Thoracic aorta (tissue), 2 donors: ENCODE measurements at regions not wholly inside any gene's neighbourhood (a gene's known extent, or its start where the extent isn't known, plus 50 kb on each side); places are given as distances from the start of the nearest gene placed in this dataset.
"Not testable (repeated sequence)": the region's sequence is repeated elsewhere in the genome, so short reads cannot be mapped to it uniquely, and the experiment has no call there.

Experiments used
- ATAC-seq: fragments of 150-250 bp; one replicate; pipeline ENCODE4 v1.8.0; 2017; ENCODE audit warnings: low read depth; ENCODE audit not compliant: insufficient number of reproducible peaks, low FRiP score
- DNase-seq: peaks from one replicate; pipeline ENCODE4 v3.0.0-alpha.2; 2020; ENCODE audit warnings: low spot score
- H3K27ac ChIP-seq, 2 donors: fragments of 200-600 bp; sonication (generic); 1 replicate in 1 of 2; 2 replicates in 1 of 2; pipeline ENCODE4 v1.5.1; 2016; ENCODE audit warnings: mild to moderate bottlenecking in 2 of 2, moderate library complexity in 2 of 2
- H3K27me3 ChIP-seq: fragments of 200-600 bp; sonication (generic); replicated peaks from 2 replicates; pipeline ENCODE4 v1.6.0; 2016; ENCODE audit warnings: mild to moderate bottlenecking; ENCODE audit not compliant: insufficient read depth
- H3K36me3 ChIP-seq: fragments of 200-600 bp; sonication (generic); one replicate; pipeline ENCODE4 v1.5.1; 2016
- H3K4me1 ChIP-seq, 2 donors: fragments of 200-600 bp; sonication (generic); 1 replicate in 1 of 2; 2 replicates in 1 of 2; pipeline versions ENCODE4 v1.5.1 to v1.6.0; 2016; ENCODE audit warnings: low read depth in 2 of 2, mild to moderate bottlenecking in 1 of 2; ENCODE audit not compliant: control insufficient read depth in 1 of 2
- H3K4me3 ChIP-seq: fragments of 200-600 bp; sonication (generic); 2 replicates; pipeline ENCODE4 v1.5.1; 2016; ENCODE audit warnings: mild to moderate bottlenecking
- H3K9me3 ChIP-seq: fragments of 200-600 bp; sonication (generic); 2 replicates; pipeline ENCODE4 v1.5.1; 2016
- TF ChIP-seq, protein P1 (sequence below): fragments of 200-600 bp; sonication (generic); IDR thresholded peaks from one replicate; pipeline ENCODE4 v1.5.1; 2019; ENCODE audit warnings: antibody characterized with exemption

DNA sequence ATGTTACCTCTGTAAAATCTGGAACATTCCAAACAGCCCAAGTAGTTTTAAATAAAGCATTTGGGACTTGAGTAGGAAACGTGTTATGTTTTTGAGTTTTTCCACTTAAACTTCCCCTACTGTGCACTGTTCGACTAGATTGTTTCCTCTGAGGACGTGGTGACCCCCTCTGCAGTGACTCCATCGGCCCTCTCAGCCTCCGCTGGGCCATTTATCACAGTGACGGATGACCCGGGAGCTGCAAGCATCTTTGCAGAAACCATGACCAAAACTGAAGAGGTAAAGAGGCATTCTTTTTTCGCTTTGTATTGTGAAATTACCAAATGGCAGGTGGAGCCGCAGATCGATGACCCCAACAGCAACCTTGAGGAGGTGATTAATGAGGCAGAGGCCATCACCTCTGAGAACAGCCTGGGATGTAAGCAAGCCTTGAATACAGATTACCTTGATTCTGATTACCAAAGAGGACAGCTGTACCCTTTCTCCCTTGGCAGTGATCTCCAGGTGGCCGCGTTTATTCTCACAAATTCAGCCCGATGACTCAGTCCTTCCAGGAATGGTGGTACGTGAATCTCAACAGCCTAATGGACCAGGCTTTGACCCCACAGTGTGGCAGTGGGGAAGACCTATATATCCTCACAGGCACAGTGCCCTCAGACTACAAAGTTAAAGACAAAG is 79.1 kb upstream of the FAN1 start:
- no peaks in the 10 kb centered on the region for H3K36me3 ChIP-seq
- DNase-seq (no peak), ATAC-seq (no peak)
- H3K4me3 ChIP-seq: no peak overlapping the region
- TF ChIP-seq, protein P1, sequence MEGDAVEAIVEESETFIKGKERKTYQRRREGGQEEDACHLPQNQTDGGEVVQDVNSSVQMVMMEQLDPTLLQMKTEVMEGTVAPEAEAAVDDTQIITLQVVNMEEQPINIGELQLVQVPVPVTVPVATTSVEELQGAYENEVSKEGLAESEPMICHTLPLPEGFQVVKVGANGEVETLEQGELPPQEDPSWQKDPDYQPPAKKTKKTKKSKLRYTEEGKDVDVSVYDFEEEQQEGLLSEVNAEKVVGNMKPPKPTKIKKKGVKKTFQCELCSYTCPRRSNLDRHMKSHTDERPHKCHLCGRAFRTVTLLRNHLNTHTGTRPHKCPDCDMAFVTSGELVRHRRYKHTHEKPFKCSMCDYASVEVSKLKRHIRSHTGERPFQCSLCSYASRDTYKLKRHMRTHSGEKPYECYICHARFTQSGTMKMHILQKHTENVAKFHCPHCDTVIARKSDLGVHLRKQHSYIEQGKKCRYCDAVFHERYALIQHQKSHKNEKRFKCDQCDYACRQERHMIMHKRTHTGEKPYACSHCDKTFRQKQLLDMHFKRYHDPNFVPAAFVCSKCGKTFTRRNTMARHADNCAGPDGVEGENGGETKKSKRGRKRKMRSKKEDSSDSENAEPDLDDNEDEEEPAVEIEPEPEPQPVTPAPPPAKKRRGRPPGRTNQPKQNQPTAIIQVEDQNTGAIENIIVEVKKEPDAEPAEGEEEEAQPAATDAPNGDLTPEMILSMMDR: no peak
- no peaks in the 10 kb centered on the region for H3K4me1 ChIP-seq
- H3K9me3 ChIP-seq: no peaks in the 10 kb centered on the region
- no peak overlapping the region for H3K27ac ChIP-seq
- no peaks in the 10 kb centered on the region for H3K27me3 ChIP-seq

- H3K9me3 ChIP-seq: no peaks in the 10 kb centered on the region
- no peaks in the 10 kb centered on the region for H3K4me1 ChIP-seq
- ATAC-seq (no peak), DNase-seq (no peak)
- no peaks in the 10 kb centered on the region for H3K27me3 ChIP-seq
- no peak overlapping the region for H3K4me3 ChIP-seq
- no peak overlapping the region for H3K27ac ChIP-seq
- no peaks in the 10 kb centered on the region for H3K36me3 ChIP-seq
- TF ChIP-seq, protein P1: no peak
These were observed 76.0 kb upstream of the FAN1 start for GRCh38 chr15:30827625-30828303.

- not testable (repeated sequence) for ATAC-seq, H3K9me3 ChIP-seq, H3K27ac ChIP-seq, H3K36me3 ChIP-seq, H3K27me3 ChIP-seq, H3K4me3 ChIP-seq, H3K4me1 ChIP-seq, DNase-seq
These were observed 75.4 kb upstream of the FAN1 start for GRCh38 chr15:30828304-30828639.

GRCh38 chr15:30830961-30831360 is 72.8 kb upstream of the FAN1 start:
- TF ChIP-seq, protein P1: no peak
- H3K4me1 ChIP-seq: no peaks in the 10 kb centered on the region
- no peaks in the 10 kb centered on the region for H3K9me3 ChIP-seq
- no peaks in the 10 kb centered on the region for H3K36me3 ChIP-seq
- no peaks in the 10 kb centered on the region for H3K27me3 ChIP-seq
- no peak for DNase-seq
- no peak overlapping the region for H3K4me3 ChIP-seq
- H3K27ac ChIP-seq: no peak overlapping the region
- no peak for ATAC-seq

GRCh38 chr15:30833379-30833778 is 70.3 kb upstream of the FAN1 start:
- H3K9me3 ChIP-seq, ATAC-seq, H3K27ac ChIP-seq, H3K4me1 ChIP-seq, H3K27me3 ChIP-seq, H3K36me3 ChIP-seq, H3K4me3 ChIP-seq, DNase-seq: not testable (repeated sequence)

- H3K4me3 ChIP-seq, H3K36me3 ChIP-seq, ATAC-seq, H3K4me1 ChIP-seq, H3K9me3 ChIP-seq, DNase-seq, H3K27me3 ChIP-seq, H3K27ac ChIP-seq: not testable (repeated sequence)
These were observed 62.1 kb upstream of the FAN1 start for GRCh38 chr15:30841639-30842038.

DNA sequence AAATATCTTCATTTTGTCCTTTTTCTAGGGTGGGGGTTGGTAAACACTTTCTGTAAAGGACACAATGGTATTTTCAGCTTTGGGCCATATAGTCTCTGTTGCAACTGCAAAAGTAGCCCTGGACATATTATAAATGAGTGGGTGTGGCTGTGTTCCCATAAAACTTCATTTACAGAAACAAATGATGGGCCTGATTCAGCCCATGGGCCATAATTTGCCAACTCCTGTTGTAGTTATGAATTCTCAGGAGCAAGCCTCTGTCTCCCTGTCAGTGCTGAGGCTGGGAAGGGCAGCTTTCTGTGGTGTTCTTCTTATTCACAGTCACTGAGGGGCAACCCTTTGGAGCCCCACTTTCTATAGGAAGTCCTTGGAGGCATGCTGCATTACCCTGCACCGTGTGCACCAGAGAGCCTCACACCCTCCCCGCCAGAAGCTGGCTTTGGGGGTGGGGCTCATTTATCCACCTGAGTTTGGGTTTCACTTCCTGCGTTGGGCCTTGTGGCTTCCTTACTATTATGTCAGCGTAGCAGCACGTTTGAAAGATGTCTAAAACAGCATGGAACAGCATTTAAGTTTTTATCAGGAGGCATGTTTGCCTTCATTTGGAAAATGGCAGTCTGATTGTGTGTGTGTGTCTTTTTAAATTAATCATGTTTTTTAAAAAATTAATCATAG is 60.8 kb upstream of the FAN1 start:
- not testable (repeated sequence) for H3K27ac ChIP-seq, H3K27me3 ChIP-seq, H3K4me3 ChIP-seq, ATAC-seq, H3K36me3 ChIP-seq, DNase-seq, H3K9me3 ChIP-seq, H3K4me1 ChIP-seq

- DNase-seq, H3K4me1 ChIP-seq, H3K27ac ChIP-seq, H3K4me3 ChIP-seq, ATAC-seq, H3K9me3 ChIP-seq, H3K36me3 ChIP-seq, H3K27me3 ChIP-seq: not testable (repeated sequence)
These were observed 58.2 kb upstream of the FAN1 start for GRCh38 chr15:30845536-30845935.
